Panc1 (cell line): ENCODE measurements at regions not wholly inside any gene's neighbourhood (a gene's known extent, or its start where the extent isn't known, plus 50 kb on each side); places are given as distances from the start of the nearest gene placed in this dataset.

Source experiments
- ATAC-seq: fragments of 200-7000 bp; cut with Tn5 transposase; 2 replicates; pipeline ENCODE4 v1.9.1; 2020; ENCODE audit warnings: mild to moderate bottlenecking, moderate library complexity
- BruUV-seq: library from RNA; stranded (reverse); fragments of 400-500 nt; replicated peaks from 2 replicates; lab custom pipeline; 2021; lab: Mats Ljungman, UMichigan
- CTCF ChIA-PET: fragments of 300-600 bp; sonication (Branson Sonifier 250); formaldehyde crosslinking; loops from one replicate; lab custom pipeline; 2022; ENCODE audit warnings: antibody characterized with exemption; lab: Charles Lee
- POLR2A ChIA-PET: fragments of 300-600 bp; sonication (Branson Sonifier 250); formaldehyde crosslinking; loops from one replicate; lab custom pipeline; 2022; ENCODE audit warnings: antibody characterized with exemption; lab: Charles Lee
- DNase-seq: peaks from one replicate; pipeline ENCODE4 v3.0.0-alpha.2; 2010; ENCODE audit warnings: low read depth, low spot score
- H3K27ac ChIP-seq: 2 replicates; pipeline ENCODE4 v1.5.1; 2011; ENCODE audit warnings: mild to moderate bottlenecking, low read length, inconsistent platforms
- H3K27me3 ChIP-seq: fragments of 200-500 bp; sonication (Bioruptor generic); 2 replicates; pipeline ENCODE4 v1.6.0; 2014; ENCODE audit warnings: low read length, inconsistent platforms; ENCODE audit not compliant: control insufficient read depth, insufficient read depth
- H3K36me3 ChIP-seq: fragments of 200-500 bp; sonication (Bioruptor generic); 2 replicates; pipeline ENCODE4 v1.5.1; 2014; ENCODE audit warnings: inconsistent platforms, mild to moderate bottlenecking, low read length, moderate library complexity; ENCODE audit not compliant: control insufficient read depth, insufficient read depth
- H3K4me1 ChIP-seq: 2 replicates; pipeline ENCODE4 v1.5.1; 2011; ENCODE audit warnings: inconsistent platforms, mild to moderate bottlenecking, low read length, moderate library complexity; ENCODE audit not compliant: control insufficient read depth, insufficient read depth
- H3K4me3 ChIP-seq, 2 experiments: 2 replicates each; pipeline ENCODE4 v1.5.1; 2011 to 2012; ENCODE audit warnings: low read depth in 2 of 2, low read length in 2 of 2, mild to moderate bottlenecking in 2 of 2, inconsistent platforms in 1 of 2, moderate library complexity in 1 of 2
- H3K9me3 ChIP-seq: fragments of 200-500 bp; sonication (Bioruptor generic); 2 replicates; pipeline ENCODE4 v1.5.1; 2014; ENCODE audit warnings: low read depth, mild to moderate bottlenecking, inconsistent platforms, low read length, moderate library complexity; ENCODE audit not compliant: control insufficient read depth, insufficient read depth
- CTCF ChIP-seq: fragments of 450-650 bp; IDR thresholded peaks from 2 replicates; pipeline ENCODE4 v1.5.1; 2017; ENCODE audit warnings: mild to moderate bottlenecking
- POLR2AphosphoS5 ChIP-seq: IDR thresholded peaks from 2 replicates; pipeline ENCODE4 v1.6.1; 2012; ENCODE audit warnings: mild to moderate bottlenecking, low read depth, low read length, moderate library complexity
- REST ChIP-seq, 2 experiments: IDR thresholded peaks; 2 replicates each; pipeline ENCODE4 v1.6.1; 2011 to 2012; ENCODE audit warnings: low read depth in 2 of 2, control low read depth in 1 of 2, low read length in 1 of 2, mild to moderate bottlenecking in 1 of 2, moderate library complexity in 1 of 2; ENCODE audit not compliant: insufficient read depth in 1 of 2
- SIN3A ChIP-seq: IDR thresholded peaks from 2 replicates; pipeline ENCODE4 v1.6.1; 2012; ENCODE audit warnings: low read depth, mild to moderate bottlenecking, low read length, moderate library complexity, borderline replicate concordance; ENCODE audit not compliant: insufficient read depth
- TCF7L2 ChIP-seq: IDR thresholded peaks from 2 replicates; pipeline ENCODE4 v1.6.1; 2011; ENCODE audit warnings: mild to moderate bottlenecking, low read depth, low read length, inconsistent platforms
- in situ Hi-C: cut with HindIII; loops from 2 replicates; pipeline ENCODE4 v1.10.0; 2016; ENCODE audit warnings: low sequenced_read_pairs, low pct_unique_long_range_greater_than_20kb
- intact Hi-C: fragments of 100-400 bp; cut with micrococcal nuclease; formaldehyde crosslinking; loops from one replicate; pipeline ENCODE4 v1.10.0; 2022; ENCODE audit not compliant: unreplicated experiment

DNA sequence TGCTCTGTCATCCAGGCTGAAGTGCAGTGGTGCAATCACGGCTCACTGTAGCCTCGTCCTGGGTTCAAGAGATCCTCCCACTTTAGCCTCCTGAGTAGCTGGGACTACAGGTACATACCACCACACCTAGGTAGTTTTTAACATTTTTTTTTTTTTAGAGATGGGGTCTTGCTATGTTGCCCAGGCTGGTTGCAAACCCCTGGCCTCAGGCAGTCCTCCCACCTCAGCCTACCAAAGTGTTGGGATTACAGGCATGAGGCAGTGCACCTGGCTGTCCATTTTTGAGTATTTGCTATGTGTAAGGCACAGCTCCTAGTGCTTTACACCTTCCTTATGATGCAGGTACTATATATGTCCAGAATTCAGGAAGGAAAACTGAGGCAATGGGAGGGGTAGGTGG lies 138.8 kb upstream of the ZNF536 start:
- no peaks in the 10 kb centered on the region for H3K4me1 ChIP-seq
- POLR2A ChIA-PET = no interaction called here
- H3K27me3 ChIP-seq = peaks cover 35% of the 10 kb centered on the region
- intact Hi-C loops (no loop called here), in situ Hi-C loops (no loop called here)
- BruUV-seq = no TSS peak
- ATAC-seq (no peak), DNase-seq (no peak)
- no peaks in the 10 kb centered on the region for H3K9me3 ChIP-seq
- TF ChIP-seq REST (IDR thresholded peaks at IDR 0.05; ENCODE audit: insufficient read depth in 1 of 2, low read depth in 2 of 2, low read length in 1 of 2) = no peak
- H3K4me3 ChIP-seq = no peak overlapping the region
- H3K27ac ChIP-seq = no peak overlapping the region
- CTCF ChIA-PET = no interaction called here
- H3K36me3 ChIP-seq = no peaks in the 10 kb centered on the region; the same call in 1 of the 2 replicates

DNA sequence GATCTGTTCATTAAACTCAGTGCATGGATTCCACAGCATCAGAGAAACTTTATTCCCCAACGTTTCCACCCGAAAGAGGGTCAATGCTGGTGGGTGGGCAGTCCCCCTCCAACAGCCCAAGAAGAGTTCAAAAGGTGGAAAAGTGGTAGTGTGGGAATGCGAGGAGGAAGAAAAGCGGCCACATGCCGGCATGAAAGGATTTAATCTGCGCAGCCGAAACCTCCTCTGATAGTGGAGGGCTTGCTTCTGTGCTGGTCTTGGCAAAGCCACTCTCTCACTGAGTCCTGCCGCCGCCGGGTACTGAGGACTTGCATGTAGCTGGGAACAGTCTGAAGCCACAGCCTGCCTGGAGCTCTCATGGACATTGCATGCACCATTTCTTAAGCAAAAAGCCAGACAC lies 136.2 kb upstream of the ZNF536 start:
- ChIA-PET POLR2A (no interaction called here), CTCF (no interaction called here)
- H3K9me3 ChIP-seq = no peaks in the 10 kb centered on the region
- TF ChIP-seq CTCF (no peak), POLR2AphosphoS5 (no peak), REST (IDR thresholded peaks at IDR 0.05; ENCODE audit: insufficient read depth in 1 of 2, low read depth in 2 of 2, low read length in 1 of 2) (no peak), TCF7L2 (no peak), SIN3A (no peak)
- H3K27me3 ChIP-seq = peaks cover 29% of the 10 kb centered on the region
- DNase-seq (no peak), ATAC-seq (no peak)
- no peak overlapping the region for H3K4me3 ChIP-seq
- H3K36me3 ChIP-seq = no peaks in the 10 kb centered on the region; the same call in 1 of the 2 replicates
- intact Hi-C loops = no loop called here
- BruUV-seq = no TSS peak
- H3K4me1 ChIP-seq = no peaks in the 10 kb centered on the region
- H3K27ac ChIP-seq = no peak overlapping the region
- in situ Hi-C loops = no loop called here
